GM19025 (cell line): ENCODE measurements at regions not wholly inside any gene's neighbourhood (a gene's known extent, or its start where the extent isn't known, plus 50 kb on each side); places are given as distances from the start of the nearest gene placed in this dataset.

Experiments used
- ATAC-seq: cut with Tn5 transposase; IDR thresholded peaks from one replicate; pipeline ENCODE4 v1.9.1; 2021; ENCODE audit warnings: mild to moderate bottlenecking, low read depth, moderate library complexity; ENCODE audit not compliant: unreplicated experiment

DNA sequence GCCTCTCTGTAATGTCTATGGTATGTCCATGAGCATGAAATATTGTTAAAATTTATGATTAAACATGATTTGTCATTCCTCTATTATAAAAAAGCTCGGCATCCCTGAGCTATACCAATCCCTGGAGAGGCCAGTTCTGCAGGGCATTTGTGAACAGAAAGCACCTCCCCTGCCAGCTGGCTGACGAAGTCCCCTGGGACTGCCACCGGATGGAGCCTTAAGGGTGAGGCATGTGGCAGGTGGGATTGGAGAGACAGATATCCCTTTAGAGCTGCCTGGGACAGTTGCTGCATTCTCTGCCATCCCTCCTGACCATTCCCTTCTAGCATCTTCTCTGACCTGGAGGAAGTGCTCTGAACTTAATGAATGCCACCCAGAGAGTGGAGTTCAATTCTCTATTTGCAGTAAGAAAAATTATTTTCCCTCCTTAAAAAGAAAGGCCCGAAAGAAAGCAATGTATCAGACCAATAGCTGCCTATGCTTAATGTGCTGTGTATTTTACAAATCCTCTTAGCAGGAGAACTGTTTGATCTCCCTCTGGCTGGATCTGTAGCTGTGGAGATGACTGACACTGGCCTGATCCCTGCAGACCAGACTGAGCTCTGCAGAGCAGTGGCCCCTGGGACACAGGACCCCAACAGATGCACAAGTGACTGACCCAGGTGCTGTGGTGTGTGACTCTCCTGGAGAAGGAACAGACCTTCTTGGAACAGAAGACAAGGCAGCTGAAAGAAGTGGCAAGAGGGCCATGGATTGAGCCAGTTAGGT, 219.0 kb upstream of the NAV2 start:
- peak; percentile 60 for ATAC-seq

DNA sequence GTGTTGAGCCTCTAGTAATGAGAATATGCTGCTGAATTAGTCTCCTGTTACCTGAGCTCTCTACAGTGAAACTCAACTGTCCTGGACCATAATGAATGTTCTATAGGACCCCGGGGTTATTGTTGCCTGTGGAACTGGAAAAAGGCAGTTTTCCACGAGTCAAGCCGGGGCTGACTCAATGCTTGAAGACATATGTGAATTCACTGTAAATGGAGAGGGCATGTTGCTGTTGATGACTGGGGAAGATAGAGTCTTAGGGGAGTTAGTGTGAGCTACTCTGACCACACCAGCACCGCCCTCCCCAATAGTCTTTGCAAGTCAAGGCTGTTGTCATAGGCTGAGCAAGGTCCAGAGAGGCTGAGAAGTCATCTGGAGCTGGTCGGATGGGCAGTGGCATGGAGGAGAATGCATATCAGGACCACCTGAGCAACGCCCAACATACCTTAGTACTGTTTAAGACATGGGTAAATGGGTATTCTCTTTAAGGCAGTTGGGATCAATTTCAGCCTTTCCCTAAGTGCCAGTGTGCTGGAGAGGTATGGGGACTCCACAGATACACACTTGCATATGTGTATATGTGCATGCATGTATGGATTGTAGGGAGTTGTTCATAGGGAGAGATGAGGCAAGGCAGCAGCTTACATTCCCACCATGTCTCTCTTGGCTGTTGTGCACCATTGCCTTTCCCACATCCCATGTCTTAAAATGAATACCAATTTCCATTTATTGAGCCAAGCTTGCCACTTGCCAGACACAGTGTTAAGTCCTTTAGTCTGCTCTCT, 230.1 kb upstream of the NAV2 start:
- no peak for ATAC-seq

DNA sequence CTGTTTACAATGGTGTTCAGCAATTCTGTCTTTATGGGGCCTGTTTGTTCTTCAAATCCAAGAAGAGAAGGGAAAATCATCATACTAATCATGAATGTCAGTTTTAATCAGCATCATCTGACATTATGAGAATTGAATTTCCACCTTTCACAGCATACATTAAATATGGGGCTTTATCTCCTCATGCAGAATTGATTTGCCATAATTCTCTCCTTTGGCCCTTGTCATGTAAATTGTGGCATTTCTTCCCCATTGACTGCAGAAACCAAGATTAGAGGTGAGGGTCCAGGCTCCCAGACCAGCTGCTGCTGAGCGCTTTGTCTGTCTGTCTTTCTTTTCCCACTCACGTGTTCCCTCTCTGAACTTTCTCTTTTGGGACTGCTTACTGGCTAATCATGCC, 232.1 kb upstream of the NAV2 start:
- ATAC-seq, result no peak

DNA sequence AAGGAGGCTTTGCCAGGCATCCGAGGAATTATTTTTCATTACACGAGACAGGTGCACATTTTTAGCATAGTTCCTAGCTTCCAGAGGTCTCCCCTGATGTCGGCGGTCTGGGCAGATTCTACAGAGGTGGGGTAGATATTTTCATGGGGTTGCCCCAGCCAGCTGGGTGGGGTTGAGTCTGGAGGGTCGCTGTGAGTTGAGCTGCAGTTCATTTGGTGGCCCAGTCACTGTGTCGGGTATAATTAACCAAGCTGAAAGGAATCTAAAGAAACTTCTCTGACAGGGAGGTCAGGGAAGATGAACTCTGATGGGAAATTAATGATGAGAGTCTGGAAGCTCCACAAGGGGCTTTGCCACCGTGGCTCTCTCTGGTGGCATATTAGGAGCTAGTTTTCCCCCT, 233.7 kb upstream of the NAV2 start:
- no peak for ATAC-seq

DNA sequence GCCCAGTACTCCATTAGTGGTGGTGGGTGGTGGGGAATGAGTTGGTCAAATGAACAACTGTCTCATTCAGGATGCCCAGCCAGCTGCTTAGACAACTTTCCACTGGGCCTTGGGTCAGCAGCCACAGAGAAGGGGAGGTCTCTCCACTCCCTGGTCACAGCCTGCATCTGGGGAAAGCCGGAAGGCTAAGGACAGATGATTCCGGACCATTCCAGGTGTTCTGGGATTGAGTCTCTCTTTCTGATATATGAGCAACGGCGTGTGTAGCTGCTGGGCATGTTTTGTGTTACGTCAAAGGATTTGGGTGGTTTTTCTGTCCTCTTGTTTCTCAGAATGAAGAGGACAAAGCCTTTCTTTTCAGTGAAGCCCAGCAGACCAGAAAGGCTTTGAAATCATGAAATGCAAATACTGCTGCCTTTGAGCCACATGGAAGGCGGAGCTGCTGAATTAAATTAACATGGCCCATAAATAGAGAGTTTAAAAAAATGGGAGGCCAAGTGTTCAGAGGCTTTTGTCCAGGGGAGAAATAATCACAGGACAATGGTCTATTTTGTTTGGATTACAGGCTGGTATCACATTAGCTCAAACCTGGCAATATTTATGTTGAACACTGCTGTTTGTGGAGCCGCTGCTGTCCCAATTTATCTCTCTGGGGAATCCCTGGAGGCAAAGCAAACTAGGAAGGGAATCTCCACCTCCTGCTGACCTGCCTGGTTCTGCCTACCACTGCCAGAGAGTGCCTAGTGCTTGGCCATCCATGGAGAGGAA, 234.4 kb upstream of the E2F8 start:
- peak; percentile 75 for ATAC-seq

DNA sequence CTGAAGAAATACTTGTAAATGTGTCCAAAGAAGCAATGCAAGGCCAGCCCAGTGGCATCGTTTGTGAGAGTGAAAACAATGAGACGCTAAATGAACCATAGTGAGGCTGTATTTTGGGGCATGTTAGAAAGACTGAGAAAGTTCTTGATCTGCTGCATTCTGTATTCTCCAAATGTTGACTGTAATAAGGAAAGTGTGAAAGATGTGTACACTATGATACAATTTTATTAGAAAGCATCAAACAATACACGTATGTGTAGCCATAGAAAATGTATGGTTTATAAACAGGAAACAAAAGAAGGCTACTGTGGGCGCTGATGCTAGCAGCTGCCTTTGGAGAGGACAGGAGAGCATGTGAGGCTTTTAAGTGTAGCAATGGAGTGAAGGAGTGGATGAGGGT, 233.5 kb upstream of the E2F8 start:
- ATAC-seq, result no peak

DNA sequence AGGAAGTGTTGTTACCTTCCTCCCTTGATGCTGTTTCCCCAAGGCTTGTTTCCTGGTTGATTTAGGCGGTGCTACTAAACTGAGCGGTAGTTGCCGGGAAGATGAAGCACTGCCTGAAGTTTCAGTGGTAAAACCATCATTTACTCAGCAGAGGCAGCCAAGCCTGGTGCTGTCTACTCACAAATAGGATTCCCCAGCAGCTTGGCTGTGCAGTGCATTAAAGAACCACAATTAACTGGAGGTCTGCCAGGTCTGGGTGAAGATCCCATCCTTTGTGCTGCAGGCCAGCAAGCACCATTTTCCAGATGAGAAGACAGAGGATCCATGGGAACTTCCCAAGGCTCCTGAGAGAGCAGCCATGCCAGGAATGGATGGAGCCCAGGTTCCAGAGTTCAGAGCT, 231.9 kb upstream of the E2F8 start:
- no peak for ATAC-seq

DNA sequence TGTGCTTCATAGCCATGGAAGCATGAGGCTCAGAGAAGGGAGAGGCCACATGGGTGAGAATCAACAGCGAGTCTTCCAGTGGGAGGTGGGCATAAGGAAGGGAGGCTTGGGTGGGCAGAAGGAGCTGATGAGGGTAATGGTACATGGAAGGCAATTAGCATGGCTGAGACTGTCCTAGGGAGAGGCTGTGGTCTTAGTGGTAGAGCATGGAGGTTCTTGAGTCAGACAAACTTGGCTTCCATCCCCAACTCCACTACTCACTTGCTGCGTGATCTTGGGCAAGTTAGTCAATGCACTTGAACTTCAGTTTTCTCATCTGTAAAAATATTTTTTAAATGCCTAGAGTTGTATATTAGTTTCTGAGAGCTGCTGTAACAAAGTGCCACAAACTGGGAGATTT, 227.2 kb upstream of the E2F8 start:
- ATAC-seq, result no peak

DNA sequence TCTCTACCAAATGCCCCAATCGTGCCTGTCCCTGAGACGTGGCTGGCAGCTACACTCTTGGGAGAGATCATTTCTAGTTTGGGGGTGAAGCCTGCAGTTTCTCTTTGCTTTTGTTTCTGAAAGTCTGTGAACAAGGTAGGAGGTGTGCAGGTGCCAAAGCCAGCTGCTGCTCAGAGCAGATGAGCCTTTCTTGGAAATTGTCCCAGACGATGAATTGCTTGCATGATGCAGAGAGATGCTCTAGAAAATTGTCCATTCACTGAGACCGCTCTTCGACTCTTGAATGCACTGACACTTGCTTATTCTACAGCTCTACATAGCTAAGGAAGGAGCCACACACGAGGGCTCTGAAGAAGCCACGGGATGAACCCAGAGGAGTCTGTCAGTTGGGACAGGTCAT, 225.6 kb upstream of the E2F8 start:
- ATAC-seq, result no peak

DNA sequence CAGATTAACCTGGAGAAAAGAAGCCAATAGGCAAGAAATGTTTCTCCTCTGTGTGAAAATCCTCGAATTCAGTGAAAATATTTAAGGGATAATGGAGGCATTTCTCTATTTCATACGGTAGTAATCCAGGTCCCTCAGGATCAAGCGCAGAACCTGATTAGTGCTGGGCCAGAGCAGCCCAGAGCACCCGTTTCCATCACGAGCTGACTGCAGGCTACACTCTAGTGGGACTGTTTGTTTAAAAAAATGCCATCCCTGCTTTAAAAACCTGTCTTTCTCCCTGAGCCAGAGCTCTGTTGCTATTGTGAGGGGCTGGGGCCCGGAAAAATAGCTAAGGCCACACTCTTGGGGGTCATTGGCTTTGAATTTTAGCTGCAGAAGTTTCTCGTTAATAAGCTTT, 223.2 kb upstream of the E2F8 start:
- ATAC-seq, result no peak

DNA sequence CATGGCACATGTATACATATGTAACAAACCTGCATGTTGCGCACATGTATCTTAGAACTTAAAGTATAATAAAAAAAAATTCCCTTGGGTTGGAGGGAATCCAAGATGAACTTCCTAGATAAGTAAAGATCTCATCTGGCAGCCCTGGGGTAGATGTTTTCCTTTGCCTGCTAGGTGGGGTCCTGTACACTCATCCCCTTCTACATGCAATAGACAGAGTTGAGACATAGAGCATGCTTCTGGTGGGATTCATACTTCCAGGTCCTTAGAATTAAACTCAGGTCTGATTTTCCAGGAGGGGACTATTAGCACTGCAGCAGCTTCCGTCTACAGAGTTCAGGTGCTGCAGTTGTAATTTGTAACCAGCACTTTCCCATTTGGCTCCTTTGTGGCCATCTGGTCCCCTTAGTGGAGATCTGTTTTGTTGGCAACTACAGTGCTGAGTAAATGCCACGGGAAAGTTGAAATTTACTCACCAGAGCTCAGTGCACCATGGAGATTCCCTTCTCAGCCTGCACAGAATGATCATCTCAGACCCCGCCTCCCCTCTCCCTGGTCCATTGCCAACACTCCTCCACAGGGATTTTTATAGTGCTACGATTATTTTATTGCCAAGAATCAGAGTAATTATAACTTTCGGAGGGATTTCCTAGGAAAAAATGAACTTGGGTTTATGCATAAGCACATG, 220.1 kb upstream of the E2F8 start:
- ATAC-seq, result no peak

DNA sequence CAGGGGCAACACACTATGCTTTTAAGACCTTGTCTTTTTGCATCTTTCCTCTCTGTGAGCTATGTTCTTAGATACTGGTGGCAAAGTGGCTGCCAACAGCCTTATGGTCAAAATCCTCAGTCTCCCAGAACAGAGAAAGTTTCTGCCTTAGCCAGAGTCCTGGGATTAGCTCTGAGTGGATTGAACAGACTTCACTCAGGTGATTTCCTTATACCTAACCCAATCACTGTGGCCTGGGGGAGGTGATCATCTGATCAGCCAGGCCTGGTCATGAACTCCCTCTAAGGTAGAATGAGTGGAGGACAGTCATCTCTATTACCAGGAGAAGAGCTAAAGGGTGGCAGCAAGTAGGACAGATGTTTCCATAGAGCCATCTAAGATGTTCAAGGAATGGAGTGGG, 218.5 kb upstream of the E2F8 start:
- no peak for ATAC-seq

DNA sequence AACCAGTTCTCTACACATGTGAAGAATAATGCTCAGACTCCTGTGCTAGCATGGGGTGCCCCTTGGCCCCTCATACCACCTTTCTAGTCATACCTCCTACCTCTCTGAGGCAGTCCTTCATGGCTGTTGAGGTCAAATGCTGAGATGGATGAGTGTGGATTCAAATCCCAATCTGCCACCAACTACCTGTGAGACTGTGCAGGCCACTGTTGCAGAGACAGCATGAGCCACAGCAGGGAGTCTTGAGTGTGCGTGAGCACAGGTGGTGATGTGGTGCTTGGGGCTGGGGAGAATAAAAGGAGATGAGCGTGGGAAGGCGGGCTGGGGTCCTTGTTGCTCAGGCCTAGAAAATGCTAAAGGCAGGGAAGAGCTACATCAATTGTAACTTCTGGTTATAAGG, 218.0 kb upstream of the E2F8 start:
- no peak for ATAC-seq

DNA sequence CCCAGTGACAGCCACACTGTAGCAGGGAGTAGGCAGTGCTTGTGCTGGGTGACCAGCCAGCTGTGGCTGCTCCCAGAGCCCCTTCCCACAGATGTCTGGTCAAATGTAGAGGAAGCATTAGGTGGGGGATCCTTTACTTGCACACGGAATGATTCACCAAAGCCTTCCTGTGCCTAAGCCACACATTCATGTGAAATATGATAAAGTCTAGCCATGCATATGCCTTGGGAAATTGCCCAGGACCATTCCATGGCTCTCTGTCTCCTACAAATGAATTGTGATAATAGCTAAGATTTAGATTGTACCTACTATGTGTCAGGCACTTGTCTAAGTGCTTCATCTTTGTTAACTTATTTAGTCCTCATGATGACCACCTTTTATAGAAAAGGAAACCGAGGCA, 217.5 kb upstream of the E2F8 start:
- ATAC-seq, result no peak

DNA sequence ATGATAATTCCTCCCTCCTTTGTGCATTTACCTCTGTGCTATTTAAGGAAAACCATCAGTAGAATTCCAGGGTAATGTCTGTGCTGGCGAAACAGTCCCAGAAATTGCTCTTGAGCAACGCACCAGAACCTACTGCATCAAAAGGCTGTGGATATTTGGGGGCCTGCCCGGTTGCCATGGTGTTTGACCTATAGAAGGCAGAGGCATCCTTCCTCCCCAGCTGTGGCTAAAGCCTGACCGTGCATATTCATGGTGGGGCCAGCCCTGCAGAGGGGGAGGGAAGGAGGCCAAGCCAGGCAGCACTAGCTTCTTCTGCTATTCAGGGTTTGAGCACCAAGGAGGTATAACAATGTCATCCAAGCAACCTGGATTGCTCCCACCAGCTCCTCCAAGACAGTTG, 215.0 kb upstream of the E2F8 start:
- ATAC-seq, result no peak

DNA sequence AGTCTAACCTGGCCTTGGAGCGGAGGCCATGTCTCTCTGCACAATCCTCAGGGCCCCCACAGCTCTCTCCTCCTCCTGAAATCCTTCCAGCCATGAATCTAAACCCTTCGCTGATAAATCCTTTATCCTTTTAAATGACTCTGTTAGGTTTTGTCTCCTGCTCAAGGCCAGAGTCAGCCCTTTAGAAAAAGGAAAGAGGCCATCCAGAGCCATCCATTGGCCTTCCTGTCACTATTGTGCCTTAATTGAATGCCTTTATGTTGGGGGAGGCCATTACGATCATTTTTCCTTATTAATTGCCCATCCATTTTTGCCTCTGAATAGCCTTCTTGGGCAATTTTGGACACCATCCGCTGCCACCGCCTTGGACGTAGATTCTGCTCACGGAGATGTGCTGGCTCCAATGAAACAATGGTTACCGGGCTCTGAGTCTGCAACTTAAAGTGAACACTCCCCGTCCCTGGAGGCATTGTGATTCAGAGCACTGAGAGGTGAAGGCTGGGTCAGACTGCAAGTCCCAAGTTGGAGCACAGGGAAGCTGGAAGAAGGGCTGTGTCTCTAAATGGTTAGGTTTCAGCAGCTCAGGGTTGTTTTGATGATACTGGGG, 213.0 kb upstream of the E2F8 start:
- ATAC-seq, result no peak

DNA sequence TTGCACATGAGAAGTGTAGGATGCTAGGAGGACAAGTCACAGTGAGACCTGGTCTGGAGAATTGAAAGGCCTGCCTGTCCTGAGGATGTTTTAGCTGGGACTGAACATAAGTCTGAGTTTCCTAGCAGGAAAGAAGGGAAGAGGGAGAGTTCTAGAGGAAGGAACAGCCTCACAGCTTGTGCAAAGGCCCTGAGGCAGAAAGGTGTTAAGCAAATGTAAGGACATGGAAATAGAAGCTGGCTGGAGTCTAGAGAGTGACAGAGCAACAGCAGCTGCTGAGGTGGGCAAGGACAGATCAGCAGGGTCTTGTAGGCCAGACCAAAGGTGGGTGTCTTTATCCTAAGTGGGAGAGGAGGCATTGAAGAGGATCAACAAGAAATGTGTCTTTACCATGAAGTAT, 210.9 kb upstream of the E2F8 start:
- ATAC-seq, result no peak

DNA sequence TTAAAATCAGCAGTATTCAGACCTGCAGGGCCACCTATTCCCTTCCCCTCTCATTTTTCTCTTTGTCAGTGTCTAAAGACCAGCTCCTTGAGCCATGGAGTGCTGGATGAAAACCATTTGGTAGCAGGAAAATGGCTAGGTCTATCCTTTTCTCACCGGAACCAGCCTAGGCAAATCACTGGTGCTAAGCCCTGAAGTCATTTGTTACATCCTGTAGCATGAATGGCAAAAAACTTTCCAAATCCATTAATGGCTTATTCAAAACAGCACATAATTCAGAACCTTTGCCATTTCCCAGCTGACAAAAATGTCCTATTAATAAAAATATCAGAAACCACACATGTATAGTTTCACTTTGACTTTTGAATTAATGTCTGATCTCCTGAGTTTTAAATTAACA, 209.5 kb upstream of the E2F8 start:
- no peak for ATAC-seq

DNA sequence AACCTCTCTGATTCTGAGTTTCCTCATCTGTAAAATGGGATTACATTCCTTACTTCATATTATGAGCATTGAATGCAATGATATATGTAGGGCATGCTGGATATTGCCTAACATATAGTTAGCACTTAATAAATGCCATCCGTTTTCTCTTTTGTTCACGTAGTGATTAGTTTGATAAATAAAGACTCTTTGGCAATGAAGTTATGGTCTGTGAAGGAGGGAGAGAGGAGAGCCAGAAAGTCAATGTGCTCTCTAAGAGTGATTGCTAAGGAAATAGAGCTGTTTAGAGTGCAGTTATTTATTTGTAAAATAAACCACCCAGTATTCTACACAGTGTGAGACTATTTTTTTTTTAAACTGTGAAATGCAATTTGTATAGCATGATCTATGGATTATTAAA, 207.9 kb upstream of the E2F8 start:
- ATAC-seq, result no peak

DNA sequence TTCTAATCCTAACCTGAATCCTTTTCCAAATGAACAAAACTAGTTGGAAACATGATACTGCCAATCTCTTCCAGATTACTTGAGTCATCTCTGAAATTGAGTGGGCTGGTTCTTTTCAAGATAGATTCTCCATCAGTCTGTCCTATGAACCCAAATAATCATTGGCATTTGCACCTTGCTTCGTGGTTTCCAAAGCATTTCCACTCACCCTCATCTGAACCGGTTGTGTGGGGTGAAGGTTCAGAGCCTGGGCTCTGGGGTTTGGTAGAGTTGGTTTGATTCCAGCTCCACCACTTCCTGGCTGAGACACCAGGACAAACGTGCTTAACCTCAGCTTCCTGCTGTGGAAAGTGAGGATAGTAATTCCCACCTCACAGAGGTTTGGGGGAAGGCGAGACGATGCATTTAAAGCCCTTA, 206.4 kb upstream of the E2F8 start:
- no peak for ATAC-seq
